K562 (cell line): ENCODE measurements at regions not wholly inside any gene's neighbourhood (a gene's known extent, or its start where the extent isn't known, plus 50 kb on each side); places are given as distances from the start of the nearest gene placed in this dataset.

Experiments
- DPF2 ChIP-seq: fragments of 450-650 bp; IDR thresholded peaks from 2 replicates; pipeline ENCODE4 v1.6.1; 2016
- NCOA2 ChIP-seq, 2 experiments: fragments of 450-650 bp; IDR thresholded peaks; 2 replicates each; pipeline ENCODE4 v1.6.1; 2018; ENCODE audit warnings: mild to moderate bottlenecking in 2 of 2, moderate library complexity in 1 of 2; ENCODE audit not compliant: partially characterized antibody in 2 of 2
- NFE2 ChIP-seq: IDR thresholded peaks from 2 replicates; pipeline ENCODE4 v1.6.1; 2014; ENCODE audit warnings: antibody characterized with exemption, low read depth
- POLR2AphosphoS5 ChIP-seq: IDR thresholded peaks from 2 replicates; pipeline ENCODE4 v1.6.1; 2011; ENCODE audit warnings: mild to moderate bottlenecking, low read depth, low read length, moderate library complexity; ENCODE audit not compliant: control insufficient read depth, insufficient read depth
- RBM22 ChIP-seq: fragments of 200-400 bp; formaldehyde crosslinking; IDR thresholded peaks from 2 replicates; pipeline ENCODE4 v1.6.1; 2018; ENCODE audit warnings: low read length, low read depth; ENCODE audit not compliant: poor library complexity, severe bottlenecking
- ZNF318 ChIP-seq, 2 experiments: fragments of 450-650 bp; IDR thresholded peaks; 2 replicates each; pipeline ENCODE4 v1.6.1; 2016; ENCODE audit warnings: mild to moderate bottlenecking in 2 of 2, borderline replicate concordance in 1 of 2, low read depth in 1 of 2, moderate library complexity in 1 of 2
- TF ChIP-seq, protein P1 (sequence below): fragments of 250-450 bp; sonication (Bioruptor Pico); IDR thresholded peaks from 2 replicates; pipeline ENCODE4 v1.8.0; 2021; ENCODE audit warnings: moderate library complexity, mild to moderate bottlenecking, inconsistent platforms
- TF ChIP-seq, protein P2 (sequence below): IDR thresholded peaks from 3 replicates; pipeline ENCODE4 v1.6.1; 2011; ENCODE audit warnings: borderline replicate concordance, mild to moderate bottlenecking; ENCODE audit not compliant: insufficient read length, insufficient read depth
- TF ChIP-seq, protein P3 (sequence below), 3 experiments: IDR thresholded peaks in 2 of 3; conservative IDR thresholded peaks in 1 of 3; 2 replicates each; pipeline ENCODE4 v1.5.1; 2011 to 2012; ENCODE audit warnings: low read length in 3 of 3, mild to moderate bottlenecking in 3 of 3, control low read depth in 2 of 3, improper control_type of control experiment in 1 of 3, inconsistent platforms in 1 of 3, low read depth in 1 of 3, mixed read lengths in 1 of 3, moderate library complexity in 1 of 3; ENCODE audit not compliant: insufficient read depth in 2 of 3

- TF ChIP-seq ZNF318 (IDR thresholded peaks at IDR 0.05; ENCODE audit: borderline replicate concordance in 1 of 2, low read depth in 1 of 2) (no peak), DPF2 (no peak), POLR2AphosphoS5 (no peak), NCOA2 (IDR thresholded peaks at IDR 0.05; ENCODE audit: partially characterized antibody in 2 of 2) (no peak), RBM22 (no peak), NFE2 (no peak)
- TF ChIP-seq, protein P1, sequence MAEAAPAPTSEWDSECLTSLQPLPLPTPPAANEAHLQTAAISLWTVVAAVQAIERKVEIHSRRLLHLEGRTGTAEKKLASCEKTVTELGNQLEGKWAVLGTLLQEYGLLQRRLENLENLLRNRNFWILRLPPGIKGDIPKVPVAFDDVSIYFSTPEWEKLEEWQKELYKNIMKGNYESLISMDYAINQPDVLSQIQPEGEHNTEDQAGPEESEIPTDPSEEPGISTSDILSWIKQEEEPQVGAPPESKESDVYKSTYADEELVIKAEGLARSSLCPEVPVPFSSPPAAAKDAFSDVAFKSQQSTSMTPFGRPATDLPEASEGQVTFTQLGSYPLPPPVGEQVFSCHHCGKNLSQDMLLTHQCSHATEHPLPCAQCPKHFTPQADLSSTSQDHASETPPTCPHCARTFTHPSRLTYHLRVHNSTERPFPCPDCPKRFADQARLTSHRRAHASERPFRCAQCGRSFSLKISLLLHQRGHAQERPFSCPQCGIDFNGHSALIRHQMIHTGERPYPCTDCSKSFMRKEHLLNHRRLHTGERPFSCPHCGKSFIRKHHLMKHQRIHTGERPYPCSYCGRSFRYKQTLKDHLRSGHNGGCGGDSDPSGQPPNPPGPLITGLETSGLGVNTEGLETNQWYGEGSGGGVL = no peak
- TF ChIP-seq, protein P2, sequence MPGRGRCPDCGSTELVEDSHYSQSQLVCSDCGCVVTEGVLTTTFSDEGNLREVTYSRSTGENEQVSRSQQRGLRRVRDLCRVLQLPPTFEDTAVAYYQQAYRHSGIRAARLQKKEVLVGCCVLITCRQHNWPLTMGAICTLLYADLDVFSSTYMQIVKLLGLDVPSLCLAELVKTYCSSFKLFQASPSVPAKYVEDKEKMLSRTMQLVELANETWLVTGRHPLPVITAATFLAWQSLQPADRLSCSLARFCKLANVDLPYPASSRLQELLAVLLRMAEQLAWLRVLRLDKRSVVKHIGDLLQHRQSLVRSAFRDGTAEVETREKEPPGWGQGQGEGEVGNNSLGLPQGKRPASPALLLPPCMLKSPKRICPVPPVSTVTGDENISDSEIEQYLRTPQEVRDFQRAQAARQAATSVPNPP = no peak
- TF ChIP-seq, protein P3, sequence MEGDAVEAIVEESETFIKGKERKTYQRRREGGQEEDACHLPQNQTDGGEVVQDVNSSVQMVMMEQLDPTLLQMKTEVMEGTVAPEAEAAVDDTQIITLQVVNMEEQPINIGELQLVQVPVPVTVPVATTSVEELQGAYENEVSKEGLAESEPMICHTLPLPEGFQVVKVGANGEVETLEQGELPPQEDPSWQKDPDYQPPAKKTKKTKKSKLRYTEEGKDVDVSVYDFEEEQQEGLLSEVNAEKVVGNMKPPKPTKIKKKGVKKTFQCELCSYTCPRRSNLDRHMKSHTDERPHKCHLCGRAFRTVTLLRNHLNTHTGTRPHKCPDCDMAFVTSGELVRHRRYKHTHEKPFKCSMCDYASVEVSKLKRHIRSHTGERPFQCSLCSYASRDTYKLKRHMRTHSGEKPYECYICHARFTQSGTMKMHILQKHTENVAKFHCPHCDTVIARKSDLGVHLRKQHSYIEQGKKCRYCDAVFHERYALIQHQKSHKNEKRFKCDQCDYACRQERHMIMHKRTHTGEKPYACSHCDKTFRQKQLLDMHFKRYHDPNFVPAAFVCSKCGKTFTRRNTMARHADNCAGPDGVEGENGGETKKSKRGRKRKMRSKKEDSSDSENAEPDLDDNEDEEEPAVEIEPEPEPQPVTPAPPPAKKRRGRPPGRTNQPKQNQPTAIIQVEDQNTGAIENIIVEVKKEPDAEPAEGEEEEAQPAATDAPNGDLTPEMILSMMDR (IDR thresholded peaks at IDR 0.05 in 2 of 3, conservative IDR thresholded peaks at IDR 0.05 in 1 of 3; ENCODE audit: insufficient read depth in 2 of 3, low read depth in 1 of 3, low read length in 3 of 3) = no peak
- TF ChIP-seq, all 486 proteins: peak for 0
Observed at GRCh38 chr5:166091931-166092330, 2199.5 kb upstream of the WWC1 start (continued).
